CD4-positive, alpha-beta memory T cell (primary cell): ENCODE measurements at regions not wholly inside any gene's neighbourhood (a gene's known extent, or its start where the extent isn't known, plus 50 kb on each side); places are given as distances from the start of the nearest gene placed in this dataset.

ENCODE experiments used
- CTCF ChIA-PET: fragments of 350-600 bp; sonication (Branson Sonifier 250); formaldehyde crosslinking; loops from one replicate; lab custom pipeline; 2021; ENCODE audit warnings: inconsistent platforms; ENCODE audit not compliant: partially characterized antibody; lab: Charles Lee
- POLR2A ChIA-PET: fragments of 350-600 bp; sonication (Branson Sonifier 250); formaldehyde crosslinking; loops from one replicate; lab custom pipeline; 2021; ENCODE audit not compliant: partially characterized antibody; lab: Charles Lee
- DNase-seq, 5 donors: peaks; one replicate each; pipeline versions ENCODE4 v3.0.0 to v3.0.0-alpha.2; 2020 to 2022; ENCODE audit warnings: mixed read lengths in 1 of 5
- H3K27ac ChIP-seq: one replicate; pipeline ENCODE4 v1.7.0; 2013; ENCODE audit warnings: low read depth, low read length
- H3K27me3 ChIP-seq: 2 replicates; pipeline ENCODE4 v1.7.0; 2013; ENCODE audit warnings: mild to moderate bottlenecking, low read length, moderate library complexity; ENCODE audit not compliant: insufficient read depth
- H3K36me3 ChIP-seq: 2 replicates; pipeline ENCODE4 v1.7.0; 2013; ENCODE audit warnings: mild to moderate bottlenecking, low read length, moderate library complexity; ENCODE audit not compliant: insufficient read depth
- H3K4me1 ChIP-seq: 2 replicates; pipeline ENCODE4 v1.7.0; 2013; ENCODE audit warnings: mild to moderate bottlenecking, low read length, moderate library complexity; ENCODE audit not compliant: insufficient read depth
- H3K4me3 ChIP-seq, 2 donors: one replicate each; pipeline ENCODE4 v1.7.0; 2013; ENCODE audit warnings: low read length in 2 of 2, mild to moderate bottlenecking in 1 of 2
- H3K9me3 ChIP-seq, 2 donors: one replicate each; pipeline ENCODE4 v1.7.0; 2013; ENCODE audit warnings: low read length in 2 of 2, control low read depth in 1 of 2; ENCODE audit not compliant: control insufficient read depth in 1 of 2
- H3K27ac Mint-ChIP-seq, 7 donors: one replicate each; pipeline ENCODE4 v1.8.0; 2020 to 2021; ENCODE audit warnings: mixed read lengths in 7 of 7, mild to moderate bottlenecking in 6 of 7, inconsistent platforms in 3 of 7, moderate library complexity in 3 of 7
- H3K27me3 Mint-ChIP-seq, 2 donors: one replicate each; pipeline ENCODE4 v1.8.0; 2020 to 2021; ENCODE audit warnings: mixed read lengths in 2 of 2
- H3K36me3 Mint-ChIP-seq, 2 donors: one replicate each; pipeline ENCODE4 v1.8.0; 2020 to 2021; ENCODE audit warnings: mixed read lengths in 2 of 2, inconsistent platforms in 1 of 2, mild to moderate bottlenecking in 1 of 2
- H3K4me1 Mint-ChIP-seq, 4 donors: one replicate each; pipeline ENCODE4 v1.8.0; 2020 to 2021; ENCODE audit warnings: mixed read lengths in 4 of 4, mild to moderate bottlenecking in 1 of 4
- H3K4me3 Mint-ChIP-seq, 8 donors: one replicate each; pipeline ENCODE4 v1.8.0; 2020 to 2021; ENCODE audit warnings: mixed read lengths in 8 of 8, mild to moderate bottlenecking in 7 of 8, moderate library complexity in 6 of 8, inconsistent platforms in 3 of 8
- H3K9me3 Mint-ChIP-seq, 8 donors: one replicate each; pipeline ENCODE4 v1.8.0; 2020 to 2021; ENCODE audit warnings: mixed read lengths in 8 of 8, mild to moderate bottlenecking in 5 of 8, inconsistent platforms in 3 of 8, moderate library complexity in 1 of 8
- intact Hi-C: fragments of 100-400 bp; cut with micrococcal nuclease; formaldehyde crosslinking; loops from one replicate; pipeline ENCODE4 v1.15.1; 2023

DNA sequence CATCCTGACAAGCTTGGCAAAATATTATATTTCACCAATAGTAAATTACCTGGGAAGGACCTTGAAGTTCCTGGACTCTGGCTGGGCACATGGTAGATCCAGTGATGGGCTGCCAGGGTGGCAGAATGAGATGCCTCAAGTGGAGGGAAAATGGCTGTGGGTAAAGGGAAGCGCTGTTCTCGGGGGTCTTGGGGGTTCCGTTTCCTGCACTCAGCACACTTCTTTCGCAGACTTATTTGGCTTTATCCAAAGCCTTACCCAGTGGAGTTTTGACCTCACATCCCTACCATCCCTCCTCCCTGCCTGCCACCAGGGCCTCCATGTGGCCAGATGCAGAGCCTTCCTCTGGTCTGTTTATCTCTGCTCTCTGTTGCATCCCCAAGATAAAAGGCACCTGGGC, 654.9 kb upstream of the HS6ST1 start:
- no peak overlapping the region for H3K27ac Mint-ChIP-seq
- DNase-seq, result no peak
- H3K4me1 ChIP-seq, result no peaks in the 10 kb centered on the region
- H3K27me3 ChIP-seq, result no peaks in the 10 kb centered on the region
- no peaks in the 10 kb centered on the region for H3K36me3 ChIP-seq
- ChIA-PET POLR2A (no interaction called here), CTCF (no interaction called here)
- H3K27me3 Mint-ChIP-seq, result no peaks in the 10 kb centered on the region
- no peak overlapping the region for H3K4me3 Mint-ChIP-seq
- H3K4me1 Mint-ChIP-seq, result peaks cover 0 to 3% (median under 1%) of the 10 kb centered on the region in 4 donors
- intact Hi-C loops, result no loop called here
- H3K9me3 Mint-ChIP-seq, result peaks cover 0 to 2% (median 0%) of the 10 kb centered on the region in 8 donors
- no peaks in the 10 kb centered on the region for H3K9me3 ChIP-seq
- no peak overlapping the region for H3K27ac ChIP-seq
- H3K36me3 Mint-ChIP-seq, result no peaks in the 10 kb centered on the region
- no peak overlapping the region for H3K4me3 ChIP-seq

- no peaks in the 10 kb centered on the region for H3K27me3 ChIP-seq
- Mint-ChIP-seq H3K4me3 (no peak overlapping the region), H3K9me3 (peaks cover 0 to 6% (median 0%) of the 10 kb centered on the region in 8 donors), H3K36me3 (no peaks in the 10 kb centered on the region), H3K4me1 (no peaks in the 10 kb centered on the region), H3K27ac (no peak overlapping the region), H3K27me3 (no peaks in the 10 kb centered on the region)
- intact Hi-C loops, result no loop called here
- no peak overlapping the region for H3K27ac ChIP-seq
- H3K4me1 ChIP-seq, result no peaks in the 10 kb centered on the region
- DNase-seq, result no peak
- no peaks in the 10 kb centered on the region for H3K36me3 ChIP-seq
- no peak overlapping the region for H3K4me3 ChIP-seq
- CTCF ChIA-PET, result no interaction called here
- POLR2A ChIA-PET, result no interaction called here
- no peaks in the 10 kb centered on the region for H3K9me3 ChIP-seq
These were observed 659.5 kb upstream of the HS6ST1 start for GRCh38 chr2:128978212-128978611.

- Histone ChIP-seq H3K4me3 (no peak overlapping the region), H3K27ac (no peak overlapping the region), H3K9me3 (no peaks in the 10 kb centered on the region), H3K36me3 (no peaks in the 10 kb centered on the region), H3K27me3 (no peaks in the 10 kb centered on the region), H3K4me1 (no peaks in the 10 kb centered on the region)
- intact Hi-C loops, result no loop called here
- Mint-ChIP-seq H3K27me3 (no peaks in the 10 kb centered on the region), H3K4me1 (no peaks in the 10 kb centered on the region), H3K27ac (no peak overlapping the region), H3K9me3 (peaks cover 0 to 6% (median 0%) of the 10 kb centered on the region in 8 donors), H3K4me3 (no peak overlapping the region), H3K36me3 (no peaks in the 10 kb centered on the region)
- ChIA-PET CTCF (no interaction called here), POLR2A (no interaction called here)
- no peak for DNase-seq
These were observed 660.5 kb upstream of the HS6ST1 start for GRCh38 chr2:128979182-128979581.

DNA sequence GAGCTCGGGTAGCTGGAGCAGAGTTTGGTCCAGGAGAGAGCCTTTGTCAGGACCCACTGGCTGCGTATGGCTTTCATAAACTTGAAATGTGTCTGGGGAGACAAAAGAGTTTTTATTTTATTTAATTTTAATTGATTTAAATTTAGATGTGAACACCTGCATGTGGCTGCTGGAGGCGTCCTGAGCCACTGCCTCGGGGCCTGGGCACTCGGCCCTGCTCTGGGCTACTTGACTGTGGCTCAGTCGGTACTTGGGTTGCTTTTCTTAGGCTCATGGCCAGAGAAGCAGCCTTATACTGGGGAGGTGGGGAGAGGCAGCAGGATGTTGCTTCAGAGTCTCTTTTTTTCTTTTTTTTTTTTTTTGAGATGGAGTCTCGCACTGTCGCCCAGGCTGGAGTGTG, 661.8 kb upstream of the HS6ST1 start:
- H3K4me3 Mint-ChIP-seq, result no peak overlapping the region
- no peaks in the 10 kb centered on the region for H3K4me1 Mint-ChIP-seq
- H3K9me3 Mint-ChIP-seq, result peaks cover 0 to 6% (median 0%) of the 10 kb centered on the region in 8 donors
- H3K27ac ChIP-seq, result no peak overlapping the region
- ChIA-PET POLR2A (no interaction called here), CTCF (no interaction called here)
- H3K27me3 ChIP-seq, result no peaks in the 10 kb centered on the region
- H3K27me3 Mint-ChIP-seq, result no peaks in the 10 kb centered on the region
- H3K36me3 ChIP-seq, result no peaks in the 10 kb centered on the region
- H3K36me3 Mint-ChIP-seq, result no peaks in the 10 kb centered on the region
- intact Hi-C loops, result no loop called here
- no peak overlapping the region for H3K4me3 ChIP-seq
- H3K4me1 ChIP-seq, result no peaks in the 10 kb centered on the region
- DNase-seq, result no peak
- H3K9me3 ChIP-seq, result no peaks in the 10 kb centered on the region
- H3K27ac Mint-ChIP-seq, result no peak overlapping the region

- Histone ChIP-seq H3K27me3 (no peaks in the 10 kb centered on the region), H3K9me3 (no peaks in the 10 kb centered on the region), H3K27ac (no peak overlapping the region), H3K36me3 (no peaks in the 10 kb centered on the region), H3K4me3 (no peak overlapping the region), H3K4me1 (no peaks in the 10 kb centered on the region)
- intact Hi-C loops, result no loop called here
- Mint-ChIP-seq H3K9me3 (peaks cover 0 to 6% (median 0%) of the 10 kb centered on the region in 8 donors), H3K27me3 (no peaks in the 10 kb centered on the region), H3K27ac (peak overlapping the region in 1 of 7 donors; percentile 3), H3K36me3 (no peaks in the 10 kb centered on the region), H3K4me1 (no peaks in the 10 kb centered on the region), H3K4me3 (no peak overlapping the region)
- DNase-seq, result no peak
- POLR2A ChIA-PET, result no interaction called here
- CTCF ChIA-PET, result no interaction called here
These were observed 662.7 kb upstream of the HS6ST1 start for GRCh38 chr2:128981353-128981752.

GRCh38 chr2:128982001-128982400, 663.3 kb upstream of the HS6ST1 start:
- H3K4me3 Mint-ChIP-seq, result no peak overlapping the region
- peaks cover 0 to 6% (median 0%) of the 10 kb centered on the region in 8 donors for H3K9me3 Mint-ChIP-seq
- intact Hi-C loops, result no loop called here
- DNase-seq, result no peak
- H3K27me3 ChIP-seq, result no peaks in the 10 kb centered on the region
- H3K27me3 Mint-ChIP-seq, result no peaks in the 10 kb centered on the region
- CTCF ChIA-PET, result no interaction called here
- POLR2A ChIA-PET, result no interaction called here
- no peak overlapping the region for H3K4me3 ChIP-seq
- H3K36me3 ChIP-seq, result no peaks in the 10 kb centered on the region
- no peaks in the 10 kb centered on the region for H3K36me3 Mint-ChIP-seq
- H3K9me3 ChIP-seq, result no peaks in the 10 kb centered on the region
- H3K27ac Mint-ChIP-seq, result no peak overlapping the region
- no peaks in the 10 kb centered on the region for H3K4me1 ChIP-seq
- H3K27ac ChIP-seq, result no peak overlapping the region
- no peaks in the 10 kb centered on the region for H3K4me1 Mint-ChIP-seq

- ChIA-PET POLR2A (no interaction called here), CTCF (no interaction called here)
- no peak overlapping the region for H3K27ac Mint-ChIP-seq
- H3K36me3 Mint-ChIP-seq, result no peaks in the 10 kb centered on the region
- H3K4me3 ChIP-seq, result no peak overlapping the region
- peaks cover 0 to 6% (median under 1%) of the 10 kb centered on the region in 8 donors for H3K9me3 Mint-ChIP-seq
- DNase-seq, result no peak
- no peak overlapping the region for H3K27ac ChIP-seq
- no peaks in the 10 kb centered on the region for H3K4me1 Mint-ChIP-seq
- H3K4me3 Mint-ChIP-seq, result peak overlapping the region in 1 of 8 donors; percentile 43
- intact Hi-C loops, result no loop called here
- H3K27me3 Mint-ChIP-seq, result no peaks in the 10 kb centered on the region
- no peaks in the 10 kb centered on the region for H3K36me3 ChIP-seq
- no peaks in the 10 kb centered on the region for H3K9me3 ChIP-seq
- H3K4me1 ChIP-seq, result no peaks in the 10 kb centered on the region
- H3K27me3 ChIP-seq, result no peaks in the 10 kb centered on the region
These were observed 664.0 kb upstream of the HS6ST1 start for GRCh38 chr2:128982670-128983069.

- Mint-ChIP-seq H3K36me3 (no peaks in the 10 kb centered on the region), H3K4me3 (no peak overlapping the region), H3K27ac (no peak overlapping the region), H3K4me1 (no peaks in the 10 kb centered on the region), H3K27me3 (peaks cover 0 to 1% of the 10 kb centered on the region in 2 donors), H3K9me3 (peaks cover 0 to 6% (median under 1%) of the 10 kb centered on the region in 8 donors)
- Histone ChIP-seq H3K27me3 (no peaks in the 10 kb centered on the region), H3K27ac (no peak overlapping the region), H3K9me3 (no peaks in the 10 kb centered on the region), H3K4me3 (no peak overlapping the region), H3K4me1 (no peaks in the 10 kb centered on the region), H3K36me3 (no peaks in the 10 kb centered on the region)
- POLR2A ChIA-PET, result no interaction called here
- CTCF ChIA-PET, result no interaction called here
- intact Hi-C loops, result no loop called here
- no peak for DNase-seq
These were observed 664.4 kb upstream of the HS6ST1 start for GRCh38 chr2:128983094-128983493.
